ENCODE measurements at regions not wholly inside any gene's neighbourhood (a gene's known extent, or its start where the extent isn't known, plus 50 kb on each side); places are given as distances from the start of the nearest gene placed in this dataset.
A peak's percentile ranks its signal among the peaks of the same experiment; 100 is the strongest.
"Not testable (repeated sequence)": the region's sequence is repeated elsewhere in the genome, so short reads cannot be mapped to it uniquely, and the experiment has no call there.

GRCh38 chr6:80793411-80793810 is 686.9 kb downstream of the BCKDHB start:
- intact Hi-C loops (cut with DNase I): no loop called here
- Histone ChIP-seq H3K27ac (no peak overlapping the region), H3K27me3 (no peaks in the 10 kb centered on the region), H3K9me3 (no peaks in the 10 kb centered on the region), H3K36me3 (no peaks in the 10 kb centered on the region), H3K4me3 (no peak overlapping the region), H3K4me1 (no peaks in the 10 kb centered on the region)
- TF ChIP-seq POLR2AphosphoS5 (IDR thresholded peaks at IDR 0.05; ENCODE audit: insufficient read depth in 1 of 2, low read depth in 1 of 2) (no peak), CTCF (IDR thresholded peaks at IDR 0.05) (no peak), POLR2A (IDR thresholded peaks at IDR 0.05) (no peak)
- no peak for DNase-seq (ENCODE audit: extremely low spot score in 2 of 2)

DNA sequence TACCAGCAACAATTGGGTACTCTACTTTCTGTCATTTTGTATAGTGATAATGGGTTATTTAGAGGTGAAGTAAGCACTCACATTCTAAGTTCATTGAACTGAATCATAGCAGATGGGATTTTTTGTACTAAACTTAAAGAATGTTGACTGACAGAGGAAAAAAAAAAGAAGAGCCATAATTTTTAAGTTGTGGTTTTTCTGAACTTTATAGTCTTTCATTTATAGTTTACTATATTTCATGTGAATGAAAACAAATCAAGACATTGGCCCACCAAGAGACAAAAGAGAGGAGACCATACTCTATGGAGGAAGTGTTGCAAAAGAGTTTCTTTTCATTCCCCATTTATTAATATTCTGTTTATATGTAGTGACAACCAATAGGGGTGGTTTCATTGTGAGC is 685.7 kb downstream of the BCKDHB start:
- DNase-seq (ENCODE audit: extremely low spot score in 2 of 2): no peak
- no peaks in the 10 kb centered on the region for H3K4me1 ChIP-seq
- H3K27ac ChIP-seq: no peak overlapping the region
- TF ChIP-seq POLR2A (IDR thresholded peaks at IDR 0.05): no peak
- no peak for TF ChIP-seq CTCF (IDR thresholded peaks at IDR 0.05)
- no peak for TF ChIP-seq POLR2AphosphoS5 (IDR thresholded peaks at IDR 0.05; ENCODE audit: insufficient read depth in 1 of 2, low read depth in 1 of 2)
- no peaks in the 10 kb centered on the region for H3K36me3 ChIP-seq
- intact Hi-C loops (cut with DNase I): no loop called here
- H3K27me3 ChIP-seq: no peaks in the 10 kb centered on the region
- H3K9me3 ChIP-seq: no peaks in the 10 kb centered on the region
- H3K4me3 ChIP-seq: no peak overlapping the region

DNA sequence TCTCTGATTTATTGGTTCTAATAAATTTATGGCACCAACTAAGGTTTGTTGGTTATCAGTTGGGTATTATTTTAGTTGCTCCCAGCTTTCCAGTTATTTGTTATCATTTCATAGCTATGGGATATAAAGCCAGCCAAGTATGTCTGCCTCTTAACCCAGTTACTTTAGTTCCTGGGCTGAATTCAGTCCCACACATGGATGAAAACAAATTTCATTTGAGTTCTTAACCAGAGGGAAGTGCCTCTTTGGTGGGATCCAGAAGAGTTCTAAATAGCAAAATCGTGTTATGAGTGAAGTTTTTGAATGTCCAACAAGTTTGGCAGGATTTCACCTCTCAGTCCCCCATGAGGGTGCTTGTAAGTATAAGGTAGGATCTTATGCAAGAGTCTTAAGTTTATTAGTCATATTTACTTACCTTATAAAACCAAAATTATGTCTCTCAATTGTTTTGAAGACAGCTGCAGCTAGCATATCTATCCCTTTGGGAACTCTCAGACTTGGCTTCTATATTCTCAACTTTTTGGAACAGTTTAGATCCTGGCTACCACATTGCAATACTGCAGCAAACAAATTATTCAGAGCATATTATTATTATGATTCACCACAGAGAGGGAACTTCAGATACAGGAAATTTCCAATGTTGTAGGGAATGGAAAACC is 683.6 kb downstream of the BCKDHB start:
- no peaks in the 10 kb centered on the region for H3K9me3 ChIP-seq
- no peak overlapping the region for H3K27ac ChIP-seq
- H3K36me3 ChIP-seq: no peaks in the 10 kb centered on the region
- no peak for DNase-seq (ENCODE audit: extremely low spot score in 2 of 2)
- TF ChIP-seq POLR2AphosphoS5 (IDR thresholded peaks at IDR 0.05; ENCODE audit: insufficient read depth in 1 of 2, low read depth in 1 of 2) (peak in 1 of 2 donors; percentile 7), CTCF (IDR thresholded peaks at IDR 0.05) (no peak), POLR2A (IDR thresholded peaks at IDR 0.05) (no peak)
- intact Hi-C loops (cut with DNase I): no loop called here
- no peaks in the 10 kb centered on the region for H3K4me1 ChIP-seq
- H3K4me3 ChIP-seq: no peak overlapping the region
- H3K27me3 ChIP-seq: no peaks in the 10 kb centered on the region

DNA sequence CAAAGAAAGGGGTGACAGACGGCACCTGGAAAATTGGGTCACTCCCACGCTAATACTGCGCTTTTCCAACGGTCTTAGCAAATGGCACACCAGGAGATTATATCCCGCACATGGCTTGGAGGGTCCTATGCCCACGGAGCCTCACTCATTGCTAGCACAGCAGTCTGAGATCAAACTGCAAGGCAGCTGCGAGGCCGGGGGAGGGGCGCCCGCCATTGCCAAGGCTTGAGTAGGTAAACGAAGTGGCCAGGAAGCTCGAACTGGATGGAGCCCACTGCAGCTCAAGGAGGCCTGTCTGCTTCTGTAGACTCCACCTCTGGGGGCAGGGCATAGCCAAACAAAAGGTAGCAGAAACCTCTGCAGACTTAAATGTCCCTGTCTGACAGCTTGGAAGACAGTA is 676.8 kb downstream of the BCKDHB start:
- H3K9me3 ChIP-seq; H3K4me1 ChIP-seq; intact Hi-C loops (cut with DNase I); H3K4me3 ChIP-seq; H3K27me3 ChIP-seq; DNase-seq (ENCODE audit: extremely low spot score in 2 of 2); H3K36me3 ChIP-seq; H3K27ac ChIP-seq: not testable (repeated sequence)

DNA sequence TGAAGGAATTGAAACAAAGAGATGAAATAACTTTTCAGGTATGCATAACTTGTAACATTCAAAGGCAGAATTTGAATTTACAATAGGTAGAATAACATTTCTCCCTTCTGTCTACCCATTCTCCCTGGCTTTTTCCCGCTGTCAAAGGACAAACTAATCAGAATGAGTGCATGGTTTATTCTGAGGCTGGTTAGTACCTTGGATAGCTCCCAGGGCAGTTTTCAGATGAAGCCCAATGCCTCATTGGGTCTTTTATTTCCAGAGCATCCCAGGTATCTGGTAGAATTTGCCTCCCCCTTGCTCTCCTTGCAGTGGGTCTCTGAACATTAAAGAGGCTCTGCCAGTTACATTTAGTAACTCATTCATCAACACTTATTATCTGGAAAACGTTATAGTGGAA is 665.5 kb downstream of the BCKDHB start:
- intact Hi-C loops (cut with DNase I): no loop called here
- Histone ChIP-seq H3K9me3 (no peaks in the 10 kb centered on the region), H3K27me3 (no peaks in the 10 kb centered on the region), H3K4me1 (peaks cover 5% of the 10 kb centered on the region), H3K36me3 (no peaks in the 10 kb centered on the region), H3K4me3 (no peak overlapping the region), H3K27ac (no peak overlapping the region)
- no peak for DNase-seq (ENCODE audit: extremely low spot score in 2 of 2)
- TF ChIP-seq POLR2AphosphoS5 (IDR thresholded peaks at IDR 0.05; ENCODE audit: insufficient read depth in 1 of 2, low read depth in 1 of 2): no peak
- no peak for TF ChIP-seq POLR2A (IDR thresholded peaks at IDR 0.05)
- TF ChIP-seq CTCF (IDR thresholded peaks at IDR 0.05): no peak
